B cell (primary cell): ENCODE measurements at regions not wholly inside any gene's neighbourhood (a gene's known extent, or its start where the extent isn't known, plus 50 kb on each side); places are given as distances from the start of the nearest gene placed in this dataset.

Source experiments
- EZH2 ChIP-seq: IDR thresholded peaks from 2 replicates; pipeline ENCODE4 v1.6.1; 2012; ENCODE audit warnings: borderline replicate concordance, low read depth, mild to moderate bottlenecking, moderate library complexity, low read length; ENCODE audit not compliant: insufficient read depth, poor library complexity, severe bottlenecking
- TF ChIP-seq, protein P1 (sequence below): fragments of 200-600 bp; IDR thresholded peaks from one replicate; pipeline ENCODE4 v1.8.0; 2022; ENCODE audit warnings: antibody characterized with exemption, mild to moderate bottlenecking

DNA sequence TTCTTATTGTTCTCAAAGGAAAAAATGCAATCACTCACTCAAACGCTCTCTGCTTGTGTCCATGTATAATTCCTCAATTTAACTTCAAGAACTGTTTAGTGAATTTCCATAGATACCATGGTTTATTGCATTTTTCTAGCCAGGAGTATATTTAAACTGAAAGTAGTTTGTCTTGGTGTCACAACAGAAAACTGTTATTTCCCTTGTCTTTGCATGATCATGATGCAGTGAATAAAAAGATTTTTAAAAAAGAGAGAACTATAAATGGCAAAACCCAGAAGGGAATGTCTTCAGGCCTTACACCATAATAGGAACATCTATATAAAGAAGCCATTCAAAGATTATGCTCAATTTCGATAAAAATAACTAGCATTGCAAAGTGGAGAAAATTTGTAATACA, 523.5 kb upstream of the ADGRL4 start:
- TF ChIP-seq, protein P1, sequence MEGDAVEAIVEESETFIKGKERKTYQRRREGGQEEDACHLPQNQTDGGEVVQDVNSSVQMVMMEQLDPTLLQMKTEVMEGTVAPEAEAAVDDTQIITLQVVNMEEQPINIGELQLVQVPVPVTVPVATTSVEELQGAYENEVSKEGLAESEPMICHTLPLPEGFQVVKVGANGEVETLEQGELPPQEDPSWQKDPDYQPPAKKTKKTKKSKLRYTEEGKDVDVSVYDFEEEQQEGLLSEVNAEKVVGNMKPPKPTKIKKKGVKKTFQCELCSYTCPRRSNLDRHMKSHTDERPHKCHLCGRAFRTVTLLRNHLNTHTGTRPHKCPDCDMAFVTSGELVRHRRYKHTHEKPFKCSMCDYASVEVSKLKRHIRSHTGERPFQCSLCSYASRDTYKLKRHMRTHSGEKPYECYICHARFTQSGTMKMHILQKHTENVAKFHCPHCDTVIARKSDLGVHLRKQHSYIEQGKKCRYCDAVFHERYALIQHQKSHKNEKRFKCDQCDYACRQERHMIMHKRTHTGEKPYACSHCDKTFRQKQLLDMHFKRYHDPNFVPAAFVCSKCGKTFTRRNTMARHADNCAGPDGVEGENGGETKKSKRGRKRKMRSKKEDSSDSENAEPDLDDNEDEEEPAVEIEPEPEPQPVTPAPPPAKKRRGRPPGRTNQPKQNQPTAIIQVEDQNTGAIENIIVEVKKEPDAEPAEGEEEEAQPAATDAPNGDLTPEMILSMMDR, result no peak
- TF ChIP-seq EZH2, result no peak
